AG04450 (cell line): ENCODE measurements at regions not wholly inside any gene's neighbourhood (a gene's known extent, or its start where the extent isn't known, plus 50 kb on each side); places are given as distances from the start of the nearest gene placed in this dataset.

Experiments used
- CTCF ChIA-PET: fragments of 300-600, 350-600 bp; formaldehyde crosslinking; extraction: SDS; loops from one replicate; lab custom pipeline; 2022; ENCODE audit warnings: antibody characterized with exemption, inconsistent platforms; lab: Charles Lee
- POLR2A ChIA-PET: fragments of 350-600 bp; formaldehyde crosslinking; extraction: SDS; loops from one replicate; lab custom pipeline; 2021; ENCODE audit warnings: antibody characterized with exemption, inconsistent platforms; lab: Yijun Ruan, JAX
- DNase-seq: peaks from one replicate; pipeline ENCODE4 v3.0.0-alpha.2; 2011; ENCODE audit warnings: low read depth, low spot score
- H3K27ac ChIP-seq: one replicate; pipeline ENCODE4 v1.5.1; 2012; ENCODE audit warnings: low read depth, low read length, control low read depth
- H3K27me3 ChIP-seq: one replicate; pipeline ENCODE4 v1.6.0; 2012; ENCODE audit warnings: low read length; ENCODE audit not compliant: control insufficient read depth, insufficient read depth
- H3K4me3 ChIP-seq: 2 replicates; pipeline ENCODE4 v1.5.1; 2011; ENCODE audit warnings: mild to moderate bottlenecking, low read depth, low read length, control low read depth
- H3K9me3 ChIP-seq: 2 replicates; pipeline ENCODE4 v1.5.1; 2012; ENCODE audit warnings: low read length; ENCODE audit not compliant: control insufficient read depth, insufficient read depth
- TF ChIP-seq, protein P1 (sequence below): IDR thresholded peaks from 2 replicates; pipeline ENCODE4 v1.5.1; 2011; ENCODE audit warnings: low read depth, low read length, control low read depth, inconsistent platforms

DNA sequence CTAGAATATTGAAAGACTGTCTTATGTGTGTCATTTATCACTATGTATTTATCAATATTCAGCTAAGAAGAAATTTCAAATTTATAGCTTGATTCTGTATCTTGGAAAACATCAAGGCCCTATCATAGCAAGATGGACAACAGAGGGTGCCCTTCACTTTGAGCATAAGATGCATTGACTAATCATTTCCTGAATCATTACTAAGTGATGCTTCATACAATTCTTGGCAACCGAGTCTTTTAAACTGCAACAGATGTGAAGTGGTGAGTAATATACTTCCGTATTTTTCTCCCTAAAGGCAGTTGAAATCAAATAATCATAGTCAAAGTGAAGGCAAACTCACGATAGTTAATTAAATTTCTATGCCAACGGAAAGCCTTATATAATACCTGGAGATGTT lies 318.6 kb upstream of the RGMB start:
- H3K4me3 ChIP-seq, result no peak overlapping the region
- peak; percentile 78 for DNase-seq
- H3K9me3 ChIP-seq, result no peaks in the 10 kb centered on the region
- ChIA-PET POLR2A (interaction anchor here (1.0 to 1.2 kb wide), 3 partner anchors 82 to 315 kb away, joined by 3 to 4 read pairs (median 3); no protein-coding TSS in a partner anchor), CTCF (interaction anchor here (1.3 to 3.0 kb wide), 2 partner anchors 314 to 316 kb away, joined by 5 to 25 read pairs; no protein-coding TSS in a partner anchor)
- H3K27ac ChIP-seq, result no peak overlapping the region
- H3K27me3 ChIP-seq, result no peaks in the 10 kb centered on the region
- TF ChIP-seq, protein P1, sequence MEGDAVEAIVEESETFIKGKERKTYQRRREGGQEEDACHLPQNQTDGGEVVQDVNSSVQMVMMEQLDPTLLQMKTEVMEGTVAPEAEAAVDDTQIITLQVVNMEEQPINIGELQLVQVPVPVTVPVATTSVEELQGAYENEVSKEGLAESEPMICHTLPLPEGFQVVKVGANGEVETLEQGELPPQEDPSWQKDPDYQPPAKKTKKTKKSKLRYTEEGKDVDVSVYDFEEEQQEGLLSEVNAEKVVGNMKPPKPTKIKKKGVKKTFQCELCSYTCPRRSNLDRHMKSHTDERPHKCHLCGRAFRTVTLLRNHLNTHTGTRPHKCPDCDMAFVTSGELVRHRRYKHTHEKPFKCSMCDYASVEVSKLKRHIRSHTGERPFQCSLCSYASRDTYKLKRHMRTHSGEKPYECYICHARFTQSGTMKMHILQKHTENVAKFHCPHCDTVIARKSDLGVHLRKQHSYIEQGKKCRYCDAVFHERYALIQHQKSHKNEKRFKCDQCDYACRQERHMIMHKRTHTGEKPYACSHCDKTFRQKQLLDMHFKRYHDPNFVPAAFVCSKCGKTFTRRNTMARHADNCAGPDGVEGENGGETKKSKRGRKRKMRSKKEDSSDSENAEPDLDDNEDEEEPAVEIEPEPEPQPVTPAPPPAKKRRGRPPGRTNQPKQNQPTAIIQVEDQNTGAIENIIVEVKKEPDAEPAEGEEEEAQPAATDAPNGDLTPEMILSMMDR, result peak; percentile 50

GRCh38 chr5:98455665-98456064 lies 317.8 kb upstream of the RGMB start:
- Histone ChIP-seq H3K9me3 (no peaks in the 10 kb centered on the region), H3K27ac (peak overlapping the region; percentile 62), H3K4me3 (no peak overlapping the region), H3K27me3 (no peaks in the 10 kb centered on the region)
- TF ChIP-seq, protein P1, result no peak
- ChIA-PET CTCF (interaction anchor here (3.0 to 3.7 kb wide), 2 partner anchors 313 kb away, joined by 20 to 25 read pairs; no protein-coding TSS in a partner anchor), POLR2A (interaction anchor here (1.0 to 1.2 kb wide), 2 partner anchors 83 to 146 kb away, joined by 3 read pairs; no protein-coding TSS in a partner anchor)
- peak; percentile 27 for DNase-seq

- ChIA-PET POLR2A (interaction anchor here (0.5 to 0.8 kb wide), 3 partner anchors 148 to 1268 kb away, joined by 4 to 10 read pairs (median 4); no protein-coding TSS in a partner anchor), CTCF (interaction anchor here (1.4 to 3.7 kb wide), 2 partner anchors 310 to 313 kb away, joined by 5 to 20 read pairs; no protein-coding TSS in a partner anchor)
- H3K9me3 ChIP-seq, result no peaks in the 10 kb centered on the region
- TF ChIP-seq, protein P1, result peak; percentile 11; the same call in 1 of the 2 replicates
- no peak overlapping the region for H3K27ac ChIP-seq
- no peak overlapping the region for H3K4me3 ChIP-seq
- peak; percentile 44 for DNase-seq
- H3K27me3 ChIP-seq, result no peaks in the 10 kb centered on the region
Measured at GRCh38 chr5:98458004-98458403, 315.5 kb upstream of the RGMB start.

DNA sequence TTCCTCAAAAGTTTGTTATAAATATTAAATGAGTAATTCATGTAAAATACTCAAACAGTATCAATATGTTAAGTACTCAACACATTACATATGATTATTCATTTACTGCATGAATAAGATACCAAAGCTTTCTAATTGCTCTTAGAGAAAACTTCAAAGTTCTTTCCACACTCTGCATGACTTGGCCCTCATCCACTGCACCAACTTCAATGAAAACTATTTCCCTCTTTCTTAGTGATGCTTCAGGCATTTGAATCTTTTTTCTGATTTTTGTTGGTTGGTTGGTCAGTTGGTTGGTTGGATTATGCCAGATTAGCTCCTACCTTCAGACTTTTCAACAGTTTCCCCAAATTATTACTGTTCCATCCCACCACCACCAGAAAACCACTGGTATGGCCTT lies 314.7 kb upstream of the RGMB start:
- H3K9me3 ChIP-seq, result no peaks in the 10 kb centered on the region
- no peaks in the 10 kb centered on the region for H3K27me3 ChIP-seq
- H3K4me3 ChIP-seq, result no peak overlapping the region
- TF ChIP-seq, protein P1, result no peak
- DNase-seq, result no peak
- POLR2A ChIA-PET, result no interaction called here
- CTCF ChIA-PET, result interaction anchor here (3.7 kb wide), 1 partner anchor 309 kb away, joined by 20 read pairs; no protein-coding TSS in a partner anchor
- no peak overlapping the region for H3K27ac ChIP-seq

GRCh38 chr5:98460536-98460935 lies 312.9 kb upstream of the RGMB start:
- ChIA-PET POLR2A (no interaction called here), CTCF (interaction anchor here (1.3 kb wide), 1 partner anchor 308 kb away, joined by 3 read pairs; no protein-coding TSS in a partner anchor)
- Histone ChIP-seq H3K27ac (no peak overlapping the region), H3K4me3 (no peak overlapping the region), H3K27me3 (no peaks in the 10 kb centered on the region), H3K9me3 (no peaks in the 10 kb centered on the region)
- TF ChIP-seq, protein P1, result no peak
- no peak for DNase-seq
